HCT116 (cell line): ENCODE measurements at regions not wholly inside any gene's neighbourhood (a gene's known extent, or its start where the extent isn't known, plus 50 kb on each side); places are given as distances from the start of the nearest gene placed in this dataset.

Source experiments
- ATAC-seq: fragments of 200-7000 bp; cut with Tn5 transposase; 2 replicates; pipeline ENCODE4 v1.9.1; 2020; ENCODE audit warnings: mild to moderate bottlenecking, moderate library complexity
- BruUV-seq: library from RNA; stranded (reverse); fragments of 400-500 nt; replicated peaks from 2 replicates; lab custom pipeline; 2021; lab: Mats Ljungman, UMichigan
- CTCF ChIA-PET: fragments of 300-600 bp; sonication (Branson Sonifier 250); formaldehyde crosslinking; loops from one replicate; lab custom pipeline; 2021; ENCODE audit warnings: antibody characterized with exemption; lab: Charles Lee
- POLR2A ChIA-PET: fragments of 300-600, 350-600 bp; sonication (Branson Sonifier 250); formaldehyde crosslinking; loops from one replicate; lab custom pipeline; 2021; ENCODE audit warnings: antibody characterized with exemption; lab: Charles Lee
- RAD21 ChIA-PET, 2 experiments: fragments of 300-600 bp; sonication (Branson Sonifier 250); formaldehyde crosslinking; loops; one replicate each; lab custom pipeline; 2023; ENCODE audit warnings: low total read pairs in 2 of 2; ENCODE audit not compliant: uncharacterized antibody in 2 of 2, unreplicated experiment in 2 of 2, low non-redundant PET in 1 of 2; lab: Charles Lee
- DNase-seq: peaks from one replicate; pipeline ENCODE4 v3.0.0-alpha.2; 2010; ENCODE audit warnings: low read depth, low spot score
- H2AFZ ChIP-seq: fragments of 200-600 bp; shearing (Covaris generic), sonication (generic); 2 replicates; pipeline ENCODE4 v1.6.1; 2017; ENCODE audit warnings: low read depth, mixed run types, mixed read lengths, antibody characterized with exemption, low read length; ENCODE audit not compliant: poor library complexity, severe bottlenecking
- H3K27ac ChIP-seq: 2 replicates; pipeline ENCODE4 v1.5.1; 2012; ENCODE audit warnings: low read depth, low read length
- H3K27me3 ChIP-seq: fragments of 200-600 bp; sonication (generic); 2 replicates; pipeline ENCODE4 v1.6.1; 2016; ENCODE audit warnings: mixed run types, low read length, mixed read lengths; ENCODE audit not compliant: insufficient read depth
- H3K36me3 ChIP-seq, 2 experiments: fragments of 200-500 bp in 1 of 2; fragments of 200-600 bp in 1 of 2; sonication (Bioruptor generic) in 1 of 2; sonication (generic) in 1 of 2; 2 replicates each; pipeline versions ENCODE4 v1.5.1 to v1.6.1; 2014 to 2016; ENCODE audit warnings: low read length in 2 of 2, inconsistent platforms in 1 of 2, mixed read lengths in 1 of 2, mixed run types in 1 of 2; ENCODE audit not compliant: insufficient read depth in 2 of 2, control insufficient read depth in 1 of 2
- H3K4me1 ChIP-seq, 2 experiments: fragments of 200-600 bp in 1 of 2; sonication (generic) in 1 of 2; 2 replicates each; pipeline versions ENCODE4 v1.5.1 to v1.6.1; 2012 to 2017; ENCODE audit warnings: low read length in 2 of 2, inconsistent platforms in 1 of 2, mild to moderate bottlenecking in 1 of 2, mixed read lengths in 1 of 2, mixed run types in 1 of 2, moderate library complexity in 1 of 2; ENCODE audit not compliant: insufficient read depth in 2 of 2, control insufficient read depth in 1 of 2
- H3K4me2 ChIP-seq: fragments of 200-600 bp; sonication (generic); 2 replicates; pipeline ENCODE4 v1.6.1; 2017; ENCODE audit warnings: mixed run types, low read length, mixed read lengths
- H3K4me3 ChIP-seq, 2 experiments: fragments of 200-600 bp in 1 of 2; sonication (generic) in 1 of 2; replicated peaks in 1 of 2; 2 replicates each; pipeline ENCODE4 v1.5.1; 2011 to 2016; ENCODE audit warnings: low read length in 2 of 2, control low read depth in 1 of 2, low read depth in 1 of 2, mild to moderate bottlenecking in 1 of 2, mixed read lengths in 1 of 2, mixed run types in 1 of 2
- H3K79me2 ChIP-seq: fragments of 200-600 bp; sonication (generic); 2 replicates; pipeline ENCODE4 v1.6.1; 2017; ENCODE audit warnings: mild to moderate bottlenecking, mixed run types, low read length, moderate library complexity, mixed read lengths; ENCODE audit not compliant: insufficient read depth
- H3K9ac ChIP-seq: fragments of 200-600 bp; sonication (generic); 2 replicates; pipeline ENCODE4 v1.6.1; 2016; ENCODE audit warnings: low read length, mixed read lengths
- H3K9me2 ChIP-seq: fragments of 200-600 bp; sonication (generic), shearing (Covaris generic); 2 replicates; pipeline ENCODE4 v1.6.1; 2017; ENCODE audit warnings: mixed run types, mild to moderate bottlenecking, moderate library complexity; ENCODE audit not compliant: insufficient read depth
- H3K9me3 ChIP-seq, 2 experiments: fragments of 200-500 bp in 1 of 2; fragments of 200-600 bp in 1 of 2; sonication (Bioruptor generic) in 1 of 2; sonication (generic) in 1 of 2; 2 replicates each; pipeline ENCODE4 v1.6.1; 2014 to 2017; ENCODE audit warnings: low read length in 2 of 2, mixed read lengths in 2 of 2, inconsistent platforms in 1 of 2, low read depth in 1 of 2, mild to moderate bottlenecking in 1 of 2, mixed run types in 1 of 2, moderate library complexity in 1 of 2; ENCODE audit not compliant: control insufficient read depth in 1 of 2, insufficient read depth in 1 of 2
- H4K20me1 ChIP-seq: fragments of 200-600 bp; sonication (generic), shearing (Covaris generic); 2 replicates; pipeline ENCODE4 v1.6.1; 2017; ENCODE audit warnings: mixed run types, mild to moderate bottlenecking, moderate library complexity; ENCODE audit not compliant: insufficient read depth
- CEBPB ChIP-seq: IDR thresholded peaks from 2 replicates; pipeline ENCODE4 v1.6.1; 2012; ENCODE audit warnings: low read depth
- EGR1 ChIP-seq: IDR thresholded peaks from 2 replicates; pipeline ENCODE4 v1.6.1; 2012; ENCODE audit warnings: low read depth
- ELF1 ChIP-seq: IDR thresholded peaks from 2 replicates; pipeline ENCODE4 v1.6.1; 2012; ENCODE audit warnings: low read depth, borderline replicate concordance
- EZH2 ChIP-seq: fragments of 200-600 bp; sonication (generic); IDR thresholded peaks from 2 replicates; pipeline ENCODE4 v1.6.1; 2017; ENCODE audit warnings: antibody characterized with exemption, mixed run types
- EZH2phosphoT487 ChIP-seq: fragments of 200-600 bp; IDR thresholded peaks from 2 replicates; pipeline ENCODE4 v1.6.1; 2018; ENCODE audit warnings: antibody characterized with exemption, borderline replicate concordance
- MAX ChIP-seq: IDR thresholded peaks from 2 replicates; pipeline ENCODE4 v1.6.1; 2012
- POLR2A ChIP-seq: IDR thresholded peaks from 2 replicates; pipeline ENCODE4 v1.7.0; 2011; ENCODE audit warnings: borderline replicate concordance; ENCODE audit not compliant: insufficient read depth, insufficient read length; ENCODE audit errors: extremely low read depth
- POLR2AphosphoS5 ChIP-seq: IDR thresholded peaks from 2 replicates; pipeline ENCODE4 v1.6.1; 2011; ENCODE audit warnings: mild to moderate bottlenecking, low read depth, low read length, moderate library complexity
- RAD21 ChIP-seq: IDR thresholded peaks from 2 replicates; pipeline ENCODE4 v1.6.1; 2012; ENCODE audit warnings: low read depth, mild to moderate bottlenecking
- SIN3A ChIP-seq: IDR thresholded peaks from 2 replicates; pipeline ENCODE4 v1.6.1; 2012; ENCODE audit warnings: low read depth
- SRF ChIP-seq: IDR thresholded peaks from 2 replicates; pipeline ENCODE4 v1.6.1; 2012; ENCODE audit warnings: low read depth
- TCF7L2 ChIP-seq: IDR thresholded peaks from 2 replicates; pipeline ENCODE4 v1.7.0; 2011; ENCODE audit warnings: borderline replicate concordance, inconsistent platforms; ENCODE audit not compliant: insufficient read depth, insufficient read length; ENCODE audit errors: extremely low read depth
- YY1 ChIP-seq: IDR thresholded peaks from 2 replicates; pipeline ENCODE4 v1.6.1; 2011; ENCODE audit warnings: low read length, low read depth, moderate library complexity, mild to moderate bottlenecking; ENCODE audit not compliant: insufficient replicate concordance; ENCODE audit errors: extremely low read depth
- ZNF274 ChIP-seq: fragments of 200-500 bp; sonication (Bioruptor generic); IDR thresholded peaks from 2 replicates; pipeline ENCODE4 v1.6.1; 2014; ENCODE audit warnings: mild to moderate bottlenecking, low read depth, low read length, inconsistent platforms
- intact Hi-C: fragments of 100-400 bp; cut with micrococcal nuclease; formaldehyde crosslinking; loops from 2 replicates; pipeline ENCODE4 v1.10.0; 2022
- TF ChIP-seq, protein P1 (sequence below): IDR thresholded peaks from 2 replicates; pipeline ENCODE4 v1.6.1; 2012; ENCODE audit warnings: low read depth
- TF ChIP-seq, protein P2 (sequence below): IDR thresholded peaks from 2 replicates; pipeline ENCODE4 v1.6.1; 2011; ENCODE audit warnings: mild to moderate bottlenecking, low read length, moderate library complexity; ENCODE audit not compliant: insufficient replicate concordance; ENCODE audit errors: extremely low read depth

- no peaks in the 10 kb centered on the region for H3K79me2 ChIP-seq
- DNase-seq: no peak
- no peak overlapping the region for H3K4me3 ChIP-seq
- no peak overlapping the region for H3K4me2 ChIP-seq
- no peak overlapping the region for H3K9ac ChIP-seq
- intact Hi-C loops: no loop called here
- H3K27me3 ChIP-seq: peaks cover 24% of the 10 kb centered on the region; the same call in 1 of the 2 replicates
- TF ChIP-seq EGR1 (no peak), SRF (no peak), EZH2phosphoT487 (no peak), MAX (no peak), SIN3A (no peak), ZNF274 (no peak), YY1 (no peak), EZH2 (no peak), RAD21 (no peak), ELF1 (no peak), POLR2AphosphoS5 (no peak), TCF7L2 (no peak), POLR2A (no peak), CEBPB (no peak)
- TF ChIP-seq, protein P1, sequence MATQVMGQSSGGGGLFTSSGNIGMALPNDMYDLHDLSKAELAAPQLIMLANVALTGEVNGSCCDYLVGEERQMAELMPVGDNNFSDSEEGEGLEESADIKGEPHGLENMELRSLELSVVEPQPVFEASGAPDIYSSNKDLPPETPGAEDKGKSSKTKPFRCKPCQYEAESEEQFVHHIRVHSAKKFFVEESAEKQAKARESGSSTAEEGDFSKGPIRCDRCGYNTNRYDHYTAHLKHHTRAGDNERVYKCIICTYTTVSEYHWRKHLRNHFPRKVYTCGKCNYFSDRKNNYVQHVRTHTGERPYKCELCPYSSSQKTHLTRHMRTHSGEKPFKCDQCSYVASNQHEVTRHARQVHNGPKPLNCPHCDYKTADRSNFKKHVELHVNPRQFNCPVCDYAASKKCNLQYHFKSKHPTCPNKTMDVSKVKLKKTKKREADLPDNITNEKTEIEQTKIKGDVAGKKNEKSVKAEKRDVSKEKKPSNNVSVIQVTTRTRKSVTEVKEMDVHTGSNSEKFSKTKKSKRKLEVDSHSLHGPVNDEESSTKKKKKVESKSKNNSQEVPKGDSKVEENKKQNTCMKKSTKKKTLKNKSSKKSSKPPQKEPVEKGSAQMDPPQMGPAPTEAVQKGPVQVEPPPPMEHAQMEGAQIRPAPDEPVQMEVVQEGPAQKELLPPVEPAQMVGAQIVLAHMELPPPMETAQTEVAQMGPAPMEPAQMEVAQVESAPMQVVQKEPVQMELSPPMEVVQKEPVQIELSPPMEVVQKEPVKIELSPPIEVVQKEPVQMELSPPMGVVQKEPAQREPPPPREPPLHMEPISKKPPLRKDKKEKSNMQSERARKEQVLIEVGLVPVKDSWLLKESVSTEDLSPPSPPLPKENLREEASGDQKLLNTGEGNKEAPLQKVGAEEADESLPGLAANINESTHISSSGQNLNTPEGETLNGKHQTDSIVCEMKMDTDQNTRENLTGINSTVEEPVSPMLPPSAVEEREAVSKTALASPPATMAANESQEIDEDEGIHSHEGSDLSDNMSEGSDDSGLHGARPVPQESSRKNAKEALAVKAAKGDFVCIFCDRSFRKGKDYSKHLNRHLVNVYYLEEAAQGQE: no peak
- TF ChIP-seq, protein P2, sequence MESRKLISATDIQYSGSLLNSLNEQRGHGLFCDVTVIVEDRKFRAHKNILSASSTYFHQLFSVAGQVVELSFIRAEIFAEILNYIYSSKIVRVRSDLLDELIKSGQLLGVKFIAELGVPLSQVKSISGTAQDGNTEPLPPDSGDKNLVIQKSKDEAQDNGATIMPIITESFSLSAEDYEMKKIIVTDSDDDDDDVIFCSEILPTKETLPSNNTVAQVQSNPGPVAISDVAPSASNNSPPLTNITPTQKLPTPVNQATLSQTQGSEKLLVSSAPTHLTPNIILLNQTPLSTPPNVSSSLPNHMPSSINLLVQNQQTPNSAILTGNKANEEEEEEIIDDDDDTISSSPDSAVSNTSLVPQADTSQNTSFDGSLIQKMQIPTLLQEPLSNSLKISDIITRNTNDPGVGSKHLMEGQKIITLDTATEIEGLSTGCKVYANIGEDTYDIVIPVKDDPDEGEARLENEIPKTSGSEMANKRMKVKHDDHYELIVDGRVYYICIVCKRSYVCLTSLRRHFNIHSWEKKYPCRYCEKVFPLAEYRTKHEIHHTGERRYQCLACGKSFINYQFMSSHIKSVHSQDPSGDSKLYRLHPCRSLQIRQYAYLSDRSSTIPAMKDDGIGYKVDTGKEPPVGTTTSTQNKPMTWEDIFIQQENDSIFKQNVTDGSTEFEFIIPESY: no peak
- no peaks in the 10 kb centered on the region for H3K4me1 ChIP-seq
- RAD21 ChIA-PET: no interaction called here
- no TSS peak for BruUV-seq
- H3K9me2 ChIP-seq: no peaks in the 10 kb centered on the region
- H4K20me1 ChIP-seq: no peaks in the 10 kb centered on the region
- no peak for ATAC-seq
- no peak overlapping the region for H3K27ac ChIP-seq
- H2AFZ ChIP-seq: no peak overlapping the region
- H3K9me3 ChIP-seq: no peaks in the 10 kb centered on the region
- CTCF ChIA-PET: no interaction called here
- POLR2A ChIA-PET: no interaction called here
- H3K36me3 ChIP-seq: no peaks in the 10 kb centered on the region
Measured at GRCh38 chr11:71354394-71355105, 93.6 kb downstream of the DHCR7 start.
